ENCODE measurements at regions not wholly inside any gene's neighbourhood (a gene's known extent, or its start where the extent isn't known, plus 50 kb on each side); places are given as distances from the start of the nearest gene placed in this dataset.

DNA sequence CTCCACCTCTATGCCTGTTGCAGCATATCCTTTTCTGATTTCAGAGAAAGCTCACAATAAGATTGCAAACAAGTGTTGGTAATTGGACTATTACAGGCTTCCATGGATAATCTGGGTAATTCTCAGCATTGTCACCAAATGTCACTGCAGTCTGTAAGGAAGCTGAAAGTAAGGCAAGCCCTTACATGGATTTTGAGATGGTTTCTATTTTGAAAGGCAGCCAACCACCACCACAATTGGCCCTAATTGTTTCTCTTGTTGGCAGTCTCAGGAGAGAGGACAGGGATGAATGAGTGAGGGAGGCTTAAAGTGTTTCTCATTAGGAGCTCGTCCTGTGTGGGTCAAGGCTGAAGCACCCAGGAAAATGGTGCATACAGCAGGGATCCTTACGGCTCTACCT, 879.9 kb downstream of the TUSC7 start:
- no peak overlapping the region for H3K4me3 ChIP-seq (ENCODE audit: low read length)
- TF ChIP-seq, protein P1, sequence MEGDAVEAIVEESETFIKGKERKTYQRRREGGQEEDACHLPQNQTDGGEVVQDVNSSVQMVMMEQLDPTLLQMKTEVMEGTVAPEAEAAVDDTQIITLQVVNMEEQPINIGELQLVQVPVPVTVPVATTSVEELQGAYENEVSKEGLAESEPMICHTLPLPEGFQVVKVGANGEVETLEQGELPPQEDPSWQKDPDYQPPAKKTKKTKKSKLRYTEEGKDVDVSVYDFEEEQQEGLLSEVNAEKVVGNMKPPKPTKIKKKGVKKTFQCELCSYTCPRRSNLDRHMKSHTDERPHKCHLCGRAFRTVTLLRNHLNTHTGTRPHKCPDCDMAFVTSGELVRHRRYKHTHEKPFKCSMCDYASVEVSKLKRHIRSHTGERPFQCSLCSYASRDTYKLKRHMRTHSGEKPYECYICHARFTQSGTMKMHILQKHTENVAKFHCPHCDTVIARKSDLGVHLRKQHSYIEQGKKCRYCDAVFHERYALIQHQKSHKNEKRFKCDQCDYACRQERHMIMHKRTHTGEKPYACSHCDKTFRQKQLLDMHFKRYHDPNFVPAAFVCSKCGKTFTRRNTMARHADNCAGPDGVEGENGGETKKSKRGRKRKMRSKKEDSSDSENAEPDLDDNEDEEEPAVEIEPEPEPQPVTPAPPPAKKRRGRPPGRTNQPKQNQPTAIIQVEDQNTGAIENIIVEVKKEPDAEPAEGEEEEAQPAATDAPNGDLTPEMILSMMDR (conservative IDR thresholded peaks at IDR 0.05; ENCODE audit: low read depth, low read length), result no peak
- DNase-seq (ENCODE audit: low read depth), result no peak

DNA sequence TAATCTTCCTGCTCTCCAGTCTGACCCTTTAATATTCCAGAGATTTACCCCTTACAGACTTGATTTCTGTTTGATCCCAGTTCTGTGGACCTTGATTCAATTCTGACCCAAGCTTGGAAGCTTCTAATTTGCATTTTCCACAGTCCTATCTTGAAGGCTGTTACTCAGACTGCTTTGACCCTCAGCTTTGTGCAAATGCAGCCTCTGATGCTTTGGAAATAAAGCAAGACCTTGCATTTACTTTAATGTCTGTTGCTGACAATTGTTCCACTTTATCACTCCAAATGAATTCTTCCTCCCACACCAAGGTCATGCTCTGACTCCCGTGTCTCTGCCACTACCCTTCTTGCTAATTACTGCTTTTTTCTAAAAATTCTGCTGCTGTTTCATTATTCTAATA, 886.0 kb downstream of the TUSC7 start:
- H3K4me3 ChIP-seq (ENCODE audit: low read length), result no peak overlapping the region
- TF ChIP-seq, protein P1 (conservative IDR thresholded peaks at IDR 0.05; ENCODE audit: low read depth, low read length), result no peak
- DNase-seq (ENCODE audit: low read depth), result no peak

DNA sequence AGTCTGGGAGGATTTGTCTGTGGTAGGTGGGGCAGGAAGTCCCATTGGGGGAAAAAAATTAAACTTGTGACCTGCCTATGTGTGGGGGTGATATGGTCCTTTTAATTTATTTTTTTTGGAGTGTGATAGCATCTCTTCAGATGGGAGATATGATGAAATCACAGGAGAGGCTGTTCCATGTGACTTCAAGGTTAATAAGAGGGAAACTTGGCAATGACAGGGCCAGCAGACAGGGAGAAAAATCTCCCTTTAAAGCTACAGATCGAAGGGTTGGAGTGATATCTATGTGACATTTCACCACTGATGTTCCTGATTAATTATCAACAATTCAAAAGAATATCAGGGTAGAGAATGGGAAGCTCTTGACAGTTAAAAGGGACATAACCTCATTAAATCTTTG, 886.9 kb downstream of the TUSC7 start:
- TF ChIP-seq, protein P1 (conservative IDR thresholded peaks at IDR 0.05; ENCODE audit: low read depth, low read length), result no peak
- no peak overlapping the region for H3K4me3 ChIP-seq (ENCODE audit: low read length)
- no peak for DNase-seq (ENCODE audit: low read depth)

DNA sequence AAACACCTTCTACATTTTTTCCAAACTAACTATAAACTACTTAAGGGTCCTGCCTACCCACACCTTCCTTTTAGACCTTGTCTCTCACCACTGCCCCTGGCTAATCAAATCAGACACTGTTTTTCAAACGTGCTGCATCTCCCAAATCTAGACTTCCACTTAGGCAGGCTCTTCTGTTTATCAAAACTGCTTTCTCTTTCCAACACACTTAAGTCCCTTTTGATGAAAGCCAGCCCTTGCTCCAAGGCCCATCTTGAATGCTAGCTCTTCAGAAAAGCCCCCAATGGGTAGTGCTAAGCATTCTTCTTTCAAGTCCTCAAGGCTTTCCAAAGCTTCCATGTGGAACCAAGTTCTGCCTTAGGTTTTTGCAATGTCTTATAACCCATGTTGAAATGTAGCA, 888.3 kb downstream of the TUSC7 start:
- H3K4me3 ChIP-seq (ENCODE audit: low read length), result no peak overlapping the region
- TF ChIP-seq, protein P1 (conservative IDR thresholded peaks at IDR 0.05; ENCODE audit: low read depth, low read length), result no peak
- DNase-seq (ENCODE audit: low read depth), result no peak

DNA sequence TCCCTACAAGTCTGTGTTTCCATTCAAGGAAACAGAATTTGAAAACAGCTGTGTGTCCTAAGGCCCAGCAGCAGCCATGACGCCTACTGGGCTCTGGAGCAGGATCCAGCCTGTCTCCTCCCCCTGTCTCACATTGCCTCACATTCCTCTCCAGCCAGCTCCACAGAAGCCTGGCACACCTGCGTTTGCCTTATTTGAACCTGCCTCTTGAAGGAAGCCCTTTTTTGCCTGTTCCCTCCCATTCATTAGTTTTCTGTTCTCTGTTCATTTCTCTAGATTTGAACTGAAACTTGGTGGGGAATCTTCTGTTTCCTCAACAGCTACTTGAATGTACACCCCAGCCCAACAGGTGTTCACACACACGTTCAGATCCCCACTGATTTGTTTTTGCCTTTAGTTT, 890.5 kb downstream of the TUSC7 start:
- DNase-seq (ENCODE audit: low read depth), result no peak
- TF ChIP-seq, protein P1 (conservative IDR thresholded peaks at IDR 0.05; ENCODE audit: low read depth, low read length), result no peak
- no peak overlapping the region for H3K4me3 ChIP-seq (ENCODE audit: low read length)

DNA sequence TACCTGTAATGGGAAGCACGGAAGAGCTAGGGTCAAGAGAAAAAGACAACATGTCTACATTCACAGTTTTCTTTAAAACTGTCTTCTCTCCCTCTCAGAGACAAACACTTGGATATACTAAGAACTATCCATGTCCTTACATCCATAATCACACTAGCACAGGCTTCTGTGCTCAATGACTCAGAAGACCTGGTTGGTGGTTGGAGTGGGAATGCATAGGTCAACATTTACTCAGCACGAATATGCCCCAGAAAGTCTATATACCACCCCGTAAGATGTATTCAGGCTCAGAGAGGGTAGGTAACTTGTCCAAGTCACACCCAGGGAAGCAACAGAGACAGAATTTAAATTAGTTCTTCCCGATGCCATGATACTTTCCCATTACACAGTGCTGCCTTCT, 891.1 kb downstream of the TUSC7 start:
- no peak overlapping the region for H3K4me3 ChIP-seq (ENCODE audit: low read length)
- no peak for DNase-seq (ENCODE audit: low read depth)
- TF ChIP-seq, protein P1 (conservative IDR thresholded peaks at IDR 0.05; ENCODE audit: low read depth, low read length), result no peak

DNA sequence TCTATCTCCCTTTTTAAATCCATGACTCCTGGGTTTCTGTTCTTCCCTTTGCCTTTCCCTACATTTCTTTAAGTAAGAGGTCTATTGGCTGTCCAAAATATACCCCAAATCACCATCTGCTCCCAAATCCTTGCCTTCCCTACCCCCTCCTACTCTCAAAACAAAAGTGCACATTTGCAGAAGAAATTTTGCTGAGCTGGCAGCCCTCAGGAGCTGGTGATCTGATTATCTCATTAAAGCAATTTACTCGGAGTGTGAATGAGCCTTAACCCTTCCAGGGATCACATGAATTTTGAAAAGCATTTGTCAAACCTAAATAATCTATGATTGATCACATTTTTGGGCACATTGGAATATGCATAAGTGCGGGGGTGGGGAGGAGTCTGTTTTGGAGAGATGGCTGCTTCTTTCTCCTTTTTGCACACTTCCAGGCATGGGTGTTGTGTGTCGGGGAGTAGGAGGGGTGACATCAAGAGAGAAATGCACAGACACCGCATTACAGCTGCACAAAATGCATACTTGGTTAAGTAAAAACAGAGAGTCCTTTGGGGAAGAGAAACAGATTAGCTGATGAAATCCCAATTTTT, 892.6 kb downstream of the TUSC7 start:
- no peak for DNase-seq (ENCODE audit: low read depth)
- H3K4me3 ChIP-seq (ENCODE audit: low read length), result no peak overlapping the region
- TF ChIP-seq, protein P1 (conservative IDR thresholded peaks at IDR 0.05; ENCODE audit: low read depth, low read length), result no peak
